Hematopoietic multipotent progenitor cell treated with erythropoietin and hydrocortisone succinate and interleukin-3 and kit ligand, for 17 days (in vitro differentiated cells): ENCODE measurements at regions not wholly inside any gene's neighbourhood (a gene's known extent, or its start where the extent isn't known, plus 50 kb on each side); places are given as distances from the start of the nearest gene placed in this dataset.
"Not testable (repeated sequence)": the region's sequence is repeated elsewhere in the genome, so short reads cannot be mapped to it uniquely, and the experiment has no call there.

Source experiments
- DNase-seq: peaks from one replicate; pipeline ENCODE4 v3.0.0-alpha.2; 2015; ENCODE audit warnings: low spot score

GRCh38 chr13:21228738-21229137 is 52.3 kb downstream of the MRPL57 start:
- DNase-seq = no peak

GRCh38 chr13:21229241-21230024 is 53.0 kb downstream of the MRPL57 start:
- DNase-seq = no peak

GRCh38 chr13:21230516-21230915 is 54.1 kb downstream of the MRPL57 start:
- no peak for DNase-seq

GRCh38 chr13:21231426-21231940 is 55.0 kb downstream of the MRPL57 start:
- no peak for DNase-seq

- DNase-seq = no peak
Measured at GRCh38 chr13:21232196-21232595, 55.7 kb downstream of the MRPL57 start.

GRCh38 chr13:21232599-21232998 is 56.1 kb downstream of the MRPL57 start:
- DNase-seq = no peak

- no peak for DNase-seq
Measured at GRCh38 chr13:21233086-21233485, 56.6 kb downstream of the MRPL57 start.

GRCh38 chr13:21234526-21234925 is 58.1 kb downstream of the MRPL57 start:
- DNase-seq = no peak

GRCh38 chr13:21235174-21235573 is 58.7 kb downstream of the MRPL57 start:
- no peak for DNase-seq

- DNase-seq = no peak
Measured at GRCh38 chr13:21237081-21237480, 60.6 kb downstream of the MRPL57 start.

GRCh38 chr13:21238267-21238666 is 61.8 kb downstream of the MRPL57 start:
- no peak for DNase-seq

GRCh38 chr13:21240586-21240985 is 64.1 kb downstream of the MRPL57 start:
- no peak for DNase-seq

GRCh38 chr13:21242236-21242635 is 65.8 kb downstream of the MRPL57 start:
- DNase-seq = no peak

GRCh38 chr13:21243045-21243897 is 66.8 kb downstream of the MRPL57 start:
- no peak for DNase-seq

- DNase-seq = not testable (repeated sequence)
Measured at GRCh38 chr13:21243898-21244184, 67.4 kb downstream of the MRPL57 start.

GRCh38 chr13:21246761-21247452 is 70.4 kb downstream of the MRPL57 start:
- no peak for DNase-seq

- DNase-seq = no peak
Measured at GRCh38 chr13:21256351-21256761, 79.9 kb downstream of the MRPL57 start.

GRCh38 chr13:21256891-21257290 is 80.4 kb downstream of the MRPL57 start:
- DNase-seq = no peak

GRCh38 chr13:21259571-21260455 is 83.4 kb downstream of the MRPL57 start:
- no peak for DNase-seq

- DNase-seq = not testable (repeated sequence)
Measured at GRCh38 chr13:21260561-21261290, 84.3 kb downstream of the MRPL57 start.
